ENCODE measurements at regions not wholly inside any gene's neighbourhood (a gene's known extent, or its start where the extent isn't known, plus 50 kb on each side); places are given as distances from the start of the nearest gene placed in this dataset.
"Not testable (repeated sequence)": the region's sequence is repeated elsewhere in the genome, so short reads cannot be mapped to it uniquely, and the experiment has no call there.

DNA sequence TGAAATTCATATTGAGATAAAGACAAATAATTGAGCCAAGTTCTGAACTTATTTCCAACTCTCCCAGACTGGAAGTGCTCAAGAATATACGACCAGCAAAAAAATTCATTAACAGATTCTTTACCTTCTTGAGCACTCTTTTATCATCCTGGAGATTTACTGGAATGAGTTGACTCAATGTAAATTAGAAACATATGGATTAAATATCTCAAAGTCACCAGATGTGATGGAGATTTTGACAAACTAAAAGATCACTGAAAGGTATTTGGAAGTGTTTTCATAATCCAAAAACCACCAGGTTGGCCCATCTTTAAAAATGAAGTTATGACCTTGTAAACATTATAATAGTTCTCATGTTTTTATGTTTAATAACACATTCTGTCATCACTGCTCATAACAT lies 433.2 kb upstream of the RASGRP1 start:
- DNase-seq, result no peak
- Histone ChIP-seq H3K27ac (no peak overlapping the region), H3K27me3 (no peaks in the 10 kb centered on the region), H3K36me3 (no peaks in the 10 kb centered on the region), H3K4me3 (no peak overlapping the region), H3K9me3 (no peaks in the 10 kb centered on the region), H3K4me1 (no peaks in the 10 kb centered on the region)
- TF ChIP-seq, protein P1, sequence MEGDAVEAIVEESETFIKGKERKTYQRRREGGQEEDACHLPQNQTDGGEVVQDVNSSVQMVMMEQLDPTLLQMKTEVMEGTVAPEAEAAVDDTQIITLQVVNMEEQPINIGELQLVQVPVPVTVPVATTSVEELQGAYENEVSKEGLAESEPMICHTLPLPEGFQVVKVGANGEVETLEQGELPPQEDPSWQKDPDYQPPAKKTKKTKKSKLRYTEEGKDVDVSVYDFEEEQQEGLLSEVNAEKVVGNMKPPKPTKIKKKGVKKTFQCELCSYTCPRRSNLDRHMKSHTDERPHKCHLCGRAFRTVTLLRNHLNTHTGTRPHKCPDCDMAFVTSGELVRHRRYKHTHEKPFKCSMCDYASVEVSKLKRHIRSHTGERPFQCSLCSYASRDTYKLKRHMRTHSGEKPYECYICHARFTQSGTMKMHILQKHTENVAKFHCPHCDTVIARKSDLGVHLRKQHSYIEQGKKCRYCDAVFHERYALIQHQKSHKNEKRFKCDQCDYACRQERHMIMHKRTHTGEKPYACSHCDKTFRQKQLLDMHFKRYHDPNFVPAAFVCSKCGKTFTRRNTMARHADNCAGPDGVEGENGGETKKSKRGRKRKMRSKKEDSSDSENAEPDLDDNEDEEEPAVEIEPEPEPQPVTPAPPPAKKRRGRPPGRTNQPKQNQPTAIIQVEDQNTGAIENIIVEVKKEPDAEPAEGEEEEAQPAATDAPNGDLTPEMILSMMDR (IDR thresholded peaks at IDR 0.05), result no peak
- intact Hi-C loops (cut with DNase I), result loop anchor here (10.0 kb wide), 1 partner anchor 183 kb away; no protein-coding TSS in a partner anchor
- ATAC-seq, result no peak

DNA sequence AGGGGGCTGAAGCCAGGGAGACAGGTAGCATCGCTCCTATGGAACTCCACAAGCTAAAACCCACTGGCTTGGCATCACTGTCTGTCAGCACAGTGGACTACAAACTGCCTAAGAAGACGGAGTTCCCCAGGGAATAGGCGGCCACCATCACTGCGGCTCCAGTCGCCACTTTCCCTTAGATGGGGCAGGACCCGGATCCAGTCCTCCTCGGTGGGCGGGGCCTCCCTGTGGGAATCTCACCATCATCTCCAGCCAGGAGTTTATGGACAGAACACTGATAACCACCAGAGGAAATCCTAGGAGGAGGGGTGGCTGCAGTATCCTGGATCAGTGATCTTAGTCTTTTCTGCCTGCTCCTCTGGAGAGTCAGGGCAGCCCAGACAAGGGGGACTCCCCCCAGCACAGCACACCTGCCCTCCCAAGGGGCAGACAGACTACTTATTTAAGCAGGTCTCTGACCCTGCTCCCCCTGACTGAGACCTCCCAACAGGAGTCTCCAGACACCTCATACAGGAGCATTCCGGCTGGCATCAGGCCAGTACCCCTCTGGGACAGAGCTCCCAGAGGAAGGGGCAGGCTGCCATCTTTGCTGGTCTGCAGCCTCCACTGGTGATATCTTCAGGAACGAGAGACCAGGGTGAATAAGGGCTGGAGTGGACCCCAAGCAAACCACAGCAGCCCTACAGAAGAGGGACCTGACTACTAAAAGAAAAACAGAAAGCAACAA lies 435.6 kb upstream of the RASGRP1 start:
- Histone ChIP-seq H3K27ac (no peak overlapping the region), H3K4me3 (no peak overlapping the region), H3K27me3 (no peaks in the 10 kb centered on the region), H3K9me3 (no peaks in the 10 kb centered on the region), H3K36me3 (no peaks in the 10 kb centered on the region), H3K4me1 (no peaks in the 10 kb centered on the region)
- ATAC-seq (no peak), DNase-seq (no peak)
- intact Hi-C loops (cut with DNase I), result no loop called here
- TF ChIP-seq, protein P1 (IDR thresholded peaks at IDR 0.05), result no peak

DNA sequence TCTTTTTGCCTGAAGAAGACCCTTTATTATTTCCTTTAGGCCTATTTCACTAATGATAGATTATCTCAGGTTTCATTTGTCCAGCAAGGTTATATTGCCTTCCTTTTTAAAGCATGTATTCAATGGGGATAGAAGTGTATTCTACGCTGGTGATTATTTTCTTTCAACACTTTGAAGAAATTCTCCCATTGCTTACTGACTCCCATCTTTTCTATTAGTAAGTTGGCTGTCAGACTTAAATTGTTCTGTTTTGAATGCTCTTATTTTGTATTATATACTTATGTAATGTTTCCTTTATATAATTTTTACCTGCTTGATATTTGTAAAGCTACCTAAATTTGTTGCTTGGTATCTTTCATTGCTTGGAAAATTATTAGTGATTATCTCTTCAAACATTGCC lies 445.1 kb upstream of the RASGRP1 start:
- Histone ChIP-seq H3K9me3 (peaks cover 4% of the 10 kb centered on the region), H3K27me3 (no peaks in the 10 kb centered on the region), H3K4me3 (no peak overlapping the region), H3K4me1 (no peaks in the 10 kb centered on the region), H3K36me3 (no peaks in the 10 kb centered on the region), H3K27ac (no peak overlapping the region)
- TF ChIP-seq, protein P1 (IDR thresholded peaks at IDR 0.05), result no peak
- DNase-seq (no peak), ATAC-seq (no peak)
- intact Hi-C loops (cut with DNase I), result no loop called here

DNA sequence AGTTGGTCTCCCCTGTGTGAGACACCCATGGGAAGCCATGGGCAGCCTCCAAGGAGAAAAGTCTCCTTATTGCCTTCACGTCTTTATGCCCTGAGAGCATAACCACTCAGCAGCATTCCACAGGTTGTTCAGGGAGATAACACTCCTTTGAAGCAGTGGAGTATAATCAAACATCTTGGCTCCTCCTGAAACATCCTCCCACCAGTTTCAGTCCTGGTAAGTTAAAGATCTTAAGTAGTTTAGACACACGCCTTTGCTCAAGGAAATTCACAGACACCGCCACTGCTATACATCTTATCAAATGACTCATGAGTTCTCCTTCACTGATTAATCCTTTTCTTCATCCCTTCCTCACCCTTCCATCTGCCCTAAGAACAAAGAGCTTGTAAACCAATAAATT lies 446.5 kb upstream of the RASGRP1 start:
- DNase-seq; intact Hi-C loops (cut with DNase I); H3K27ac ChIP-seq: not testable (repeated sequence)

DNA sequence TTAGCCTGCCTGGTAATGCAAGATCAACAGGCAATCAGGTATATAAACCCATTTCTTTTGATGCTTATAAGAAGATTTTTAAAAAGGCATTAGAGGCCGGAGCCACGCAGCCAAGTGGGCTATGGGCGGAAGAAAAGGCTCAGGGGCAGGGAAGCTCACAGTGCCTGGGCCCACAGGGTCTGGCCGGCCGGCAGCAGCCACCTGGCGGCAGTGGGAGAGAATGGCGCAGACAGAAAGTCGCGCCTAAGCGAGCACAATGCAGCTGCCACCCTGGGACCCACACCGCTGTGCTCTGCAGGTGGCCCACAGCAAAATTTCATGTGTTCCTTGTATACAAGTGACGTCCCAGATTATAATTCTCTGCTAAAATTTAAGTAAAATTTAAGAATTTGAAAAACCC lies 448.6 kb upstream of the RASGRP1 start:
- H3K4me1 ChIP-seq, result no peaks in the 10 kb centered on the region
- TF ChIP-seq, protein P1 (IDR thresholded peaks at IDR 0.05), result no peak
- DNase-seq (no peak), ATAC-seq (no peak)
- H3K27me3 ChIP-seq, result no peaks in the 10 kb centered on the region
- peaks cover 4% of the 10 kb centered on the region for H3K9me3 ChIP-seq
- H3K27ac ChIP-seq, result no peak overlapping the region
- no peaks in the 10 kb centered on the region for H3K36me3 ChIP-seq
- intact Hi-C loops (cut with DNase I), result no loop called here
- H3K4me3 ChIP-seq, result no peak overlapping the region

More for the DNA sequence above, 446.5 kb upstream of the RASGRP1 start:
- H3K4me1 ChIP-seq, H3K9me3 ChIP-seq, ATAC-seq, H3K36me3 ChIP-seq, H3K4me3 ChIP-seq, H3K27me3 ChIP-seq: not testable (repeated sequence)

DNA sequence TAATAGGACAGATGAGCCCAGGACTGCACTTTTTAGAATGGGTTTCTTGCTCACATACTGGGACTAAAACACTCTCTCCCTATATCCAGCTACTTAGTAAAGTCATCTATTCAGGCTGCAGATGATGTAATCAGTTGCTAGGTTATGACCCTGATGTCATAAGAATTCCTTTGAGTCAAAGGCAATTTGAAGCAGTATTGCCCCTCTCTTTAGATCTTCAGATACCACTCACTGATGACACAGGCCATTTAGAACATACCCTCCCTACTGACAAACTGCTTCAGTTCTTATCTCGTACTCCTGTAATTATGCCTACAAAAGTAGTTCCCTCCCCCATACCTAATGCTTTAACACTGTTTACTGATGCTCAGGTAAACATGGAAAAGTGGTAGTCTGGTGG lies 450.1 kb upstream of the RASGRP1 start:
- TF ChIP-seq, protein P1 (IDR thresholded peaks at IDR 0.05), result no peak
- no peak for DNase-seq
- Histone ChIP-seq H3K27me3 (no peaks in the 10 kb centered on the region), H3K4me1 (no peaks in the 10 kb centered on the region), H3K36me3 (no peaks in the 10 kb centered on the region), H3K27ac (no peak overlapping the region), H3K4me3 (no peak overlapping the region), H3K9me3 (no peaks in the 10 kb centered on the region)
- no peak for ATAC-seq
- intact Hi-C loops (cut with DNase I), result no loop called here
